ENCODE measurements at regions not wholly inside any gene's neighbourhood (a gene's known extent, or its start where the extent isn't known, plus 50 kb on each side); places are given as distances from the start of the nearest gene placed in this dataset.
A peak's percentile ranks its signal among the peaks of the same experiment; 100 is the strongest.

GRCh38 chr12:105983622-105984320 is 155.0 kb downstream of the NUAK1 start:
- no peak for TF ChIP-seq CTCF (conservative IDR thresholded peaks at IDR 0.05)
- Mint-ChIP-seq H3K4me3 (no peak overlapping the region), H3K27me3 (ENCODE audit: insufficient read depth) (peaks cover 9% of the 10 kb centered on the region), H3K27ac (no peak overlapping the region), H3K36me3 (ENCODE audit: low read depth) (no peaks in the 10 kb centered on the region), H3K4me1 (peaks cover 6% of the 10 kb centered on the region), H3K9me3 (no peaks in the 10 kb centered on the region)
- no peak for DNase-seq
- H3K27ac ChIP-seq (ENCODE audit: low read depth, low read length), result no peak overlapping the region
- WGBS, 2 experiments (ENCODE audit: insufficient coverage in 1 of 2, insufficient read length in 1 of 2), result 91 to 92% methylated on average over 4 to 7 of the region's 7 CpGs
- no peak overlapping the region for H3K4me3 ChIP-seq (ENCODE audit: low read length)
- no peaks in the 10 kb centered on the region for H3K9me3 ChIP-seq (ENCODE audit: control insufficient read depth, low read length)
- H3K4me1 ChIP-seq (ENCODE audit: control insufficient read depth, insufficient read depth, low read length), result peaks cover 8% of the 10 kb centered on the region
- H3K27me3 ChIP-seq (ENCODE audit: control insufficient read depth, insufficient read depth, low read length, poor library complexity, severe bottlenecking), result no peaks in the 10 kb centered on the region
- H3K36me3 ChIP-seq (ENCODE audit: control insufficient read depth, insufficient read depth, low read length), result no peaks in the 10 kb centered on the region
- no peak overlapping the region for H3K9ac ChIP-seq (ENCODE audit: extremely low read depth, low read length, poor library complexity, severe bottlenecking)

GRCh38 chr12:105985383-105985782 is 153.4 kb downstream of the NUAK1 start:
- no peak for DNase-seq
- 94% methylated on average over 2 of the region's 2 CpGs for WGBS, 2 experiments (ENCODE audit: insufficient coverage in 1 of 2, insufficient read length in 1 of 2)
- Histone ChIP-seq H3K4me1 (ENCODE audit: control insufficient read depth, insufficient read depth, low read length) (peaks cover 8% of the 10 kb centered on the region), H3K27ac (ENCODE audit: low read depth, low read length) (no peak overlapping the region), H3K9ac (ENCODE audit: extremely low read depth, low read length, poor library complexity, severe bottlenecking) (no peak overlapping the region), H3K9me3 (ENCODE audit: control insufficient read depth, low read length) (no peaks in the 10 kb centered on the region), H3K27me3 (ENCODE audit: control insufficient read depth, insufficient read depth, low read length, poor library complexity, severe bottlenecking) (no peaks in the 10 kb centered on the region), H3K36me3 (ENCODE audit: control insufficient read depth, insufficient read depth, low read length) (no peaks in the 10 kb centered on the region), H3K4me3 (ENCODE audit: low read length) (no peak overlapping the region)
- H3K4me1 Mint-ChIP-seq, result peaks cover 6% of the 10 kb centered on the region
- H3K36me3 Mint-ChIP-seq (ENCODE audit: low read depth), result no peaks in the 10 kb centered on the region
- no peak overlapping the region for H3K27ac Mint-ChIP-seq
- peaks cover 8% of the 10 kb centered on the region for H3K27me3 Mint-ChIP-seq (ENCODE audit: insufficient read depth)
- TF ChIP-seq CTCF (conservative IDR thresholded peaks at IDR 0.05), result no peak
- no peaks in the 10 kb centered on the region for H3K9me3 Mint-ChIP-seq
- H3K4me3 Mint-ChIP-seq, result no peak overlapping the region

GRCh38 chr12:105986779-105987684 is 151.7 kb downstream of the NUAK1 start:
- H3K27me3 ChIP-seq (ENCODE audit: control insufficient read depth, insufficient read depth, low read length, poor library complexity, severe bottlenecking), result no peaks in the 10 kb centered on the region
- Mint-ChIP-seq H3K4me1 (peaks cover 6% of the 10 kb centered on the region), H3K27ac (peak overlapping the region; percentile 18), H3K36me3 (ENCODE audit: low read depth) (no peaks in the 10 kb centered on the region), H3K9me3 (no peaks in the 10 kb centered on the region), H3K4me3 (no peak overlapping the region), H3K27me3 (ENCODE audit: insufficient read depth) (peaks cover 13% of the 10 kb centered on the region)
- H3K9me3 ChIP-seq (ENCODE audit: control insufficient read depth, low read length), result no peaks in the 10 kb centered on the region
- H3K4me3 ChIP-seq (ENCODE audit: low read length), result no peak overlapping the region
- 73 to 92% methylated on average over 3 to 4 of the region's 4 CpGs for WGBS, 2 experiments (ENCODE audit: insufficient coverage in 1 of 2, insufficient read length in 1 of 2)
- peak; percentile 62 for DNase-seq
- H3K4me1 ChIP-seq (ENCODE audit: control insufficient read depth, insufficient read depth, low read length), result peaks cover 8% of the 10 kb centered on the region
- no peaks in the 10 kb centered on the region for H3K36me3 ChIP-seq (ENCODE audit: control insufficient read depth, insufficient read depth, low read length)
- TF ChIP-seq CTCF (conservative IDR thresholded peaks at IDR 0.05), result no peak
- H3K9ac ChIP-seq (ENCODE audit: extremely low read depth, low read length, poor library complexity, severe bottlenecking), result no peak overlapping the region
- H3K27ac ChIP-seq (ENCODE audit: low read depth, low read length), result no peak overlapping the region

Measured in endodermal cell (in vitro differentiated cells).